Endometrium (tissue), 2 donors: ENCODE measurements at regions not wholly inside any gene's neighbourhood (a gene's known extent, or its start where the extent isn't known, plus 50 kb on each side); places are given as distances from the start of the nearest gene placed in this dataset.

Experiments used
- FAIRE-seq: peaks from 2 replicates; lab custom pipeline; 2012; peaks lifted over from hg19 to GRCh38; lab: Jason Lieb, UNC
- donor health status: control.
- donor health status: control.

GRCh38 chr3:69441040-69441439 is 55.2 kb upstream of the FRMD4B start:
- no peak for FAIRE-seq

GRCh38 chr3:69439643-69440270 is 53.9 kb upstream of the FRMD4B start:
- FAIRE-seq, result peak; percentile 26

- no peak for FAIRE-seq
Observed at GRCh38 chr3:69438476-69438875, 52.6 kb upstream of the FRMD4B start.

- FAIRE-seq, result no peak
Observed at GRCh38 chr3:69435274-69436265, 49.7 kb upstream of the FRMD4B start.
